GM21381 (cell line): ENCODE measurements at regions not wholly inside any gene's neighbourhood (a gene's known extent, or its start where the extent isn't known, plus 50 kb on each side); places are given as distances from the start of the nearest gene placed in this dataset.
A peak's percentile ranks its signal among the peaks of the same experiment; 100 is the strongest.

Experiments used
- ATAC-seq: cut with Tn5 transposase; IDR thresholded peaks from one replicate; pipeline ENCODE4 v1.9.1; 2021; ENCODE audit warnings: mild to moderate bottlenecking, moderate library complexity; ENCODE audit not compliant: unreplicated experiment

DNA sequence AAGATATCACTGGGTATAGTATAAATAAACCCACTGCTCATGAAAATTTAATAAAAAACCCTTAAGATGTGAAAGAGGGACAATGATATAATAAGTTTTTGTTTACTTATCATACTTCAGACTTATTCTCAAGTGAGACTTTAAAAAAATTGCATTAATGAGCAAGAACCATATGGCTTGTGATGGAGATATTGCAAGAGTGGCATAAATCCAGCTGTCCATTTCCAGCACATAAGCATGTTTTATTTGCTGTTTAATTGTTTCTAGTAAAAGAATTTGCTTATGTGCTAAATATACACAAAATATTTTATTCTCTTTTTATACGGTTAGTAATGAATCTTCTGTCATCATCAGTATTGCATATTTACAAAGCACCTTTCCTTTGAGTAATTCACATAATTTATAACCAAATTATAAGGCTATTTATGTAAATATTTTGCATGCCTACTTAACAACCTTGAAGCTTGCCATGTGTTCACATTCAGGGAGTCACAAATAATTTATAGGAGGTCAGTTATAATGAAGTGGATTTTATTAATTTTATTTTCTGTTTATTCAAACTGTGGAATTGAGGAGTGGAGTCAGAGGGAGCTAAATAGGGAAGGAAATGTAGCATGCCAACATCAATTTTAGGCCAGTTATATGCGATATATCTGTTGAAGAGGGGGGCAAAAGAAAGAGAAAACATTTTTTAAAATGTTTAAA lies 318.5 kb upstream of the CWC22 start:
- no peak for ATAC-seq

DNA sequence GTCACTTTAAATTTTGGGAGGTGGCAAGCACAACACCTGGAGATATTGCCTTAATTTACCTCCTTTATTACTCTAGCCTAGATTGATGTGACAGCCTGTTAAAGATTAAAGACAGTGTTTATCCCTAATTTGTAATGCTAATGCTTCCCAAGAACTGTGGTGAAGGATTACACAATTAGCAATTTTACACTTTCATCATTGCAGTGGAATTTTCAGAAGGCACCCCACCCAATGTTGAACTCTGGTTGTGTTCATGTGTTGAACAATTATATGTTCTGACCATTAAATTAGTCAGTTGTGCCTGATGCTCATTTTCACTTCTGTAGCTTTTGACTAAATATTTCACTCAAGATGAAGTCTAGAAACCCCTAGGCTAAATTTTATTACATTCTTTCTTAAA lies 317.1 kb upstream of the CWC22 start:
- ATAC-seq = no peak

DNA sequence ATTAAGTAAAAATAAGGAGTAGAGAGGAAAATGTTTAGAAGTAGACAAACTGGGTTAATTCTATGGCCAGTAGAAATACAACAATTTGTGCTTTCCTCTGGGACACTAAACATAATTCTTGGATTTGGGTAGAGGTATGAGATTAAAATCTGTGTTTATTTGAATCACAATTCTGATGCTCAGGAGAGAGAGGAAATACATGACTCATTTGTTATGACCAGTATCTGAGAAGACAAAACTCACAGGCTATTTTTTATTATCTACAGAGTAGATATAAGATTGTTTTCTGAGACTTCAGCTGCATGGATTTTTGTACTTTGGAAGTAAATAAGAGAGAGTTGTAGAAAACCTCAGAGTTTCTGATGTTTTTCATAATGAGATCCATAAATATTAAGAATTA lies 315.7 kb upstream of the CWC22 start:
- ATAC-seq = no peak

DNA sequence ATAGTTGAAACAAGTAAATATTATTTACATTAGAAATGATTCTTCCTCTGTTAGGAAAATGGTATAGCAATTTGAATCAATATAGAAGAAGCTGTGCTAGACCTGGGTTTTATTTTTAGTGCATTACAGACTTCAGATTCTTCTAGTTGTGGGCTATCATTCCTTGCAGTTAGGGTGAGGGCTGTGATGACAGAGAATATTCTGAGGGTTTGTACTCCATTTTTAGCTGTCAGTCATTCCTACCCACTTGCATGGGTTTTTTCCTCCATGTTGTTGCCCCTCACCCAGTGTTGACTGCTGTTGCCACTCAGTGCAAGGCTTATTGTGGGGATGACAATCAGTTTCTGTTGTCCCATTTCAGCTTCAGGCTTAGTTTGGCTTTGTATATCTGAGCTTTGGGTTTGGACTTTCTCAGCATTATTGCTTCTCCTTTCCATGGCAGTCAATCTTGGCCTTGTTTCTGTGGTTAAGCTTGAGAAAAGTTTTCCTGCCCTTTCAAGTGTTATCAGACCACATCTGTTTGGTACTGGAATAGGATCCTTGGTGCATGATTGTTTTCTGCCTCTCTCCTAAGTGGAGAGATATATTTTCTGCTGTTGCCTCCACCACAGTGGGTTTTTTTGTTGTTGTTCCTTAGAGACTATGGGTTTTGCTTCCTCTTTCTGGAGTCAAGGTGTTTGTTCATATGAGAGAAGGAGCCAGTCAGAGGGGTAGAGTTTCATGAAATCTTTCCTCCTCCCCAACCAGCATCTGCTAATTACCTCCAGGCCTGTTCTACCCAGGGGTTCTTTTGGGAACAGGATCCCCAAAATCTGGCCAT lies 312.7 kb upstream of the CWC22 start:
- peak; percentile 86 for ATAC-seq

DNA sequence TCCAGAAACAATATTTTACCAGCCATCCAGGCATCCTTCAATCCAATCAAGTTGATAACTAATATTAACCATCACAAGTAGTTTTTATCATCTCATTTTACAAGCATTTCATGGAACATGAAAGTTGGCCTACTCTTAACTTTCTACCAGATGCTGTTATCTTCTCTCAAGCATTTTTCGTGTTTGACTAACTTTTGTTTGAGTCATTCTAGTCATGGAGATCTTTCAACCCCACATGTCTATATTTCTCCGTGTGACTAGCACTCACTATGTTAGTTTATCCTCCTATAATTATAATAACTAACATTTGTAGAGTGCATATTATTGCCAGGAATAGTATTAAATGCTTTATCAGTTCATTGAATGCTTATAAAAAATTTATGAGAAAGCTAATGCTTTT lies 307.0 kb upstream of the CWC22 start:
- ATAC-seq = no peak

DNA sequence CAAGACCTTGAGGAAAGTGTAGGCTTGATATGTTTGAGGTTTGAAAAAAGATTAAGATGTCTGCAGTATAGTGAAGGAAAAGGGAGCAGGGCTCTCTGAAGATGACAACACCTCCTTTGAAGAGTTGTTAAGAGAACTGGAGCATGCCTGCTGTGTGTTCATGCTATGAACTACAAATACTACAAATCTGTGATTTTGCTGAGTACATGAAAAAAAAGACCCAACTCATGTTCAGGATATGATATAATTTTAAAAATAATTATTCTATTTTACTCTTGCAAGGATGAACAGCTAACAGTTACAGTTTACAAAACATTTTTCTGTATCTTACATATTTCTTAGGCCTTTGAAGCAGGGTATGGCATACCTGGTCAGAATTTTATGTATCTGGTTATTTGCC lies 305.4 kb upstream of the CWC22 start:
- ATAC-seq = no peak

DNA sequence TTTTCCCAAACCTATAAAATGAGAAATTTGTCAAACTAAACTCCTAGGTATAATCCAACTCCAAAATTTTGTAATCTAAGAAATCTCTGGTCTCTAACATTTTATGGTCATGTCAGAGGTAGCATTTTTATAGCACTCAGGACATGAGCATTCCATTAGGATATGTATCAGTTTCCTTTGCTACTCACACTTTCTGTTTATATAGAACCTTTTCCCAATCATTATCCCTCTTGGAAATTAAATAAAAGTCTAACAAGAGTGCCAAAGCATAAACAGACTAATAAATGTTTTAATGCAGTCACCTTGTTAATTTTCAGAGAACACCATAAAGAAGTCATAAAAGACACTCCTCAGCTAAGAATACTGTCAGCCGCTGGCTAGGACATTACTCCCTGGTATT lies 300.0 kb upstream of the CWC22 start:
- ATAC-seq = no peak

DNA sequence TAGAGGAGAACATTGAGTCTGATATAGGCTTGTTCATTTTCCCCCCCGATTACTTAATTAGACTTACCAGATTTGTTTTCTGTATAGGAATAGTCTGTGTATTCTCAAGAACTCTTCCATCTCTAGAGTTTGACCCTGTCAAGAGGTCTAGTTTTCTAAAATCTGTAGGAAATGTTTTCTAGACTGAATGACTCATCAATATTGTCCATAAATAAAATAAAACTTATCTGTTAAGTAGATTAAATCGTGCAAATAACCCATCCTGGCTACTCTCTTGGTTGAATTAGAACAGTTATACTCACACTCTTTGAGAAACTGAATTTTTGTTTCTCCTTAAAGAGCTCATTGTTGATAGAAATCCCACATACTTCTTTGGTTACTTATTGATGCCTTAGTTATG lies 299.2 kb upstream of the CWC22 start:
- ATAC-seq = no peak

- ATAC-seq = no peak
These were observed 284.7 kb upstream of the CWC22 start for GRCh38 chr2:180291552-180292421.

GRCh38 chr2:180291060-180291459 lies 284.0 kb upstream of the CWC22 start:
- ATAC-seq = no peak

DNA sequence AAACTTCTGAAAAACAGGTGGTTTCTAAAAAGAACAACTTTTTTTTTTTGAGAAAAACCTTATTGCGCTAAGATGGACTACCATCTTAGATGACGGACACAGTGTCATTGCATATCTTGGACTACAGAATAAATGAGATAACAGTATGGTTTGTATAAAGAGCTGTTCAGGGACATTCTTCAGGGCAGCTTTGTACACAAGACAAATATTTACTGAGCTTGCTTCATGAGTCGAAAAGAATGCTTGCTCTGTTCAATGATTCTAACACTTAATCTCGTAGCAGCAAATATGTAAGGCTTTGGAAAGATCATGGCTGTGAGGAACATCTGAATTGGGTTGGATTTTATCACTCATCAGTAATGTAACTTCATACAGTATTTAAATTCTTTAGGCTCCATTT lies 282.5 kb upstream of the CWC22 start:
- ATAC-seq = no peak

DNA sequence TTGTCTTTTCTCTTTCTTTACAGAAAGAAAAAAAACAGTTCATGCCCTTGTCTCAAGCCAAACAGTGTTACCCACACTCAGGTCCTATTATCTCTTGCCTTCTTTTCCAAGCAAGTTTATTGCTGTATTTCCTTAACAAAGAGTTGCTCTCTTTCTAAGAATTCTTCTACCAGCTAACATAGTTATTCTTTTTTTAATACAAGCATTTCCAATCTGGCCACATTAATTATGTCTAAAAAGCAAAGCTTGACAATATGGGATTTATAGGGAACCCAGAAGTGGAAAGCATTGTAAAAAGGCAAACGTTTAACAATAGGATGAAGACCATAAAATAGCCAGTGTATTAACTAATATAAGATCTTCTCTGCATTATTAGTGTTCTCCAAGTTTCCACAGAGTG lies 272.5 kb upstream of the CWC22 start:
- ATAC-seq = no peak

DNA sequence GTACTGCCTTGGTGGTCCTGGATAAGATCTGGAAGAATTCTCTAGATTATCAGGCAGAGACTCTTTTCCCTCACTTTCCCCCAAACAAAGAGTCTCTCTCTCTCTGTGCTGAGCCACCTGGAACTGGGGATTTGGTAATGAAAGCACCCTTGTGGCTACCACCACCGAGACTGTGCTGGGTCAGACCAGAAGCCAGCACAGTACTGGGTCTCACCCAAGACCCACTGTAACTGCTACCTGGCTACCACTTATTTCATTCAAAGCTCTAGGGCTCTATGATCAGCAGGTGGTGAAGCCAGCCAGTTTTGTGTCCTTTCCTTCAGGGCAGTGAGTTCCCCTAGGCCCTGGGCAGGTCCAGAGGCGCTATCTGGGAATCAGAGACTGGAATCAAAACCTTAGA lies 269.6 kb upstream of the CWC22 start:
- no peak for ATAC-seq

- no peak for ATAC-seq
These were observed 260.9 kb upstream of the CWC22 start for GRCh38 chr2:180268006-180268405.

GRCh38 chr2:180261976-180262375 lies 254.9 kb upstream of the CWC22 start:
- no peak for ATAC-seq

DNA sequence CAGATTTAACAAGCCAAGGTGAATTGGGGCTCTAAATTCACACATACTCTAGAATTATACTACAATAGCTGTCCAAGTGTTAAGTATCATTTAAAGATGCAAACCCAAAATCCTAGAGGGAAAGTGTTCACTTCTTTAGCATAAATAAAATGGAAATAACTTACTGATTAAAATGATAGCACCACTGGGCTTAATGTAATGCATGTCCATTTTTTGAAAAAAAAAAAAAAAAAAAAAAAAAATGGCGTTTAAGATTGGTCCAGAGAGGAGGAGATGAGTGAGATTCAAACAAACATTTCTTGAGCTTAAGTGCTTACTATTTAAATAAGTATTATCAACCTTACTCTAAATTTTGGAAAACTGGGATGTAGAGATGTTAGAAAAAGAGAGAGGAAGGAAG lies 251.5 kb upstream of the CWC22 start:
- no peak for ATAC-seq

DNA sequence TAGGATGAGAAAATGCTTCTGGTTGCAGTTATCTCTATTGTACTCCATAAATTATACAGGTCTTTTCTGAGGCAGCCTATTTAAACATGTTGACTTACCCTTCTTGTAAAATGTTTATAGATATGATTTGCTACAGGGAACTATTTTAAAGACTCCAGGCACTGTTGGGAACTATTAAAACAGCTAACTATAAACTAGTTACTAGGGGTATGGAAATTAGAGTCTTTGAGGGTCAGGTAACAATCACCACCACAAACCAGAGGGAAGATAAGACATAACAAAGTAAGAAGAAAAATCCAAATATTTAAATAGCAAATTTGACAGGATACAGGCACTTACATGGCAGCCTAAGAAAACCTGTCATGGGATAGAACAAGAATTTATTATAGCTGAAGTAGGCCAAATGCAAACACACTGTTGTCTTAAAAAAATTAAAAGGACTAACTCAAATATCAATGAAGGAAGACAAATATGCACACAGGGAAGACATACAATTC lies 251.0 kb upstream of the CWC22 start:
- ATAC-seq = no peak

- no peak for ATAC-seq
These were observed 250.2 kb upstream of the CWC22 start for GRCh38 chr2:180257247-180257646.

DNA sequence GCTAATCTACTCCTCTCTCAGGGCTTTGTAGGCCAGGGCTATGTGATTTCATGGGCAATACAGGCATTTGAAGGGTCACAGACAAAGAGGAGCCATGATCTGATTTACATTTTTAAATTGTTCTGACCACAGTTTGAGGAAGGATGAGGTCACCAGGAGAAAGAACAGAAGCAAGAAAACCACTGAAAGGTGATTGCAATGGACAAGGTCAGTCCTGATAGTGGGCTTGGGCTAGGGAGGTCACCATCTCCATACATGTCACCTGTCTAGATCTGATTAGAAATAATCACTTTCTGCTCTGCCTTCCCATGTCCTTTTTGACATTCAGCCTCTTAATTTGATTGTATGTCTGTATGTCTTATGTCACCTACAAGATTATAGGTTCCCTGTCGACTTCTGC lies 248.9 kb upstream of the CWC22 start:
- no peak for ATAC-seq

- ATAC-seq = no peak
These were observed 247.8 kb upstream of the CWC22 start for GRCh38 chr2:180254872-180255271.

DNA sequence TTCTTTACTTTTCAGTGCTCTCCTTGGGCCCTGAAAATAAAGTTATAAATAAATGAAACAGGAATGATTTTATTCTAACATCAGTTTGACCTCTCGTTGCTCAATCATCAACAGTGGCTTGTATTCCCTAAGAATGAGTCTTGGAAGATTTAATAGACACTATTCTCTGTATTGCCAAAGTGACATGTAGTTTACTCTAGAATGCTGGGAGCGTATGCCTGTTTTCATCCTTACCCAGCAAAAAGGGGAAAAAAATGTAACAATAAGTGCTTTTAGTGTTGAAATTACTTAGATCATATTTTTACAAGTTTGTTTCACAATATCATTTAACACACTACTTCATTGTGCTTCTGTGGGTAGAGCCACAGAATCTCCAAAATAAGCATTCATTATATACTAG lies 240.6 kb upstream of the CWC22 start:
- ATAC-seq = no peak
